Loucy (cell line): ENCODE measurements at regions not wholly inside any gene's neighbourhood (a gene's known extent, or its start where the extent isn't known, plus 50 kb on each side); places are given as distances from the start of the nearest gene placed in this dataset.

Source experiments
- H2AFZ ChIP-seq: fragments of 200-600 bp; sonication (generic); 2 replicates; pipeline ENCODE4 v1.6.0; 2016; ENCODE audit warnings: antibody characterized with exemption, mild to moderate bottlenecking, low read length, moderate library complexity
- H3F3A ChIP-seq: fragments of 200-600 bp; 2 replicates; pipeline ENCODE4 v1.6.0; 2016; ENCODE audit warnings: antibody characterized with exemption, low read depth, mild to moderate bottlenecking
- H3K27me3 ChIP-seq: fragments of 200-600 bp; sonication (generic); 2 replicates; pipeline ENCODE4 v1.6.1; 2014; ENCODE audit warnings: low read length, mild to moderate bottlenecking; ENCODE audit not compliant: insufficient read depth, poor library complexity, severe bottlenecking
- H3K36me3 ChIP-seq: fragments of 200-600 bp; sonication (generic); 2 replicates; pipeline ENCODE4 v1.6.1; 2016; ENCODE audit warnings: low read length; ENCODE audit not compliant: insufficient read depth
- H3K4me1 ChIP-seq: fragments of 200-600 bp; sonication (generic); 2 replicates; pipeline ENCODE4 v1.5.1; 2014; ENCODE audit warnings: low read length, mild to moderate bottlenecking; ENCODE audit not compliant: insufficient read depth, poor library complexity, severe bottlenecking
- H3K4me2 ChIP-seq: fragments of 200-600 bp; sonication (generic); 2 replicates; pipeline ENCODE4 v1.6.0; 2014; ENCODE audit warnings: antibody characterized with exemption, low read length, low read depth, mild to moderate bottlenecking; ENCODE audit not compliant: poor library complexity, severe bottlenecking
- H3K4me3 ChIP-seq: fragments of 200-600 bp; sonication (generic); 2 replicates; pipeline ENCODE4 v1.5.1; 2014; ENCODE audit warnings: low read length, mild to moderate bottlenecking, mixed read lengths; ENCODE audit not compliant: poor library complexity, severe bottlenecking
- H3K79me2 ChIP-seq: fragments of 200-600 bp; sonication (generic); 2 replicates; pipeline ENCODE4 v1.6.1; 2014; ENCODE audit warnings: low read length; ENCODE audit not compliant: insufficient read depth
- H3K9ac ChIP-seq: fragments of 200-600 bp; sonication (generic); 2 replicates; pipeline ENCODE4 v1.6.0; 2014; ENCODE audit warnings: mild to moderate bottlenecking, low read depth, low read length, moderate library complexity; ENCODE audit not compliant: poor library complexity, severe bottlenecking
- H3K9me2 ChIP-seq: fragments of 200-600 bp; sonication (generic); replicated peaks from 2 replicates; pipeline ENCODE4 v1.6.1; 2016; ENCODE audit warnings: low read depth, low read length, mixed read lengths
- H3K9me3 ChIP-seq: fragments of 200-600 bp; sonication (generic); 2 replicates; pipeline ENCODE4 v1.6.1; 2014; ENCODE audit warnings: mild to moderate bottlenecking, antibody characterized with exemption, low read length, low read depth; ENCODE audit not compliant: insufficient read depth
- H4K20me1 ChIP-seq: fragments of 200-600 bp; sonication (generic); 2 replicates; pipeline ENCODE4 v1.6.0; 2014; ENCODE audit warnings: antibody characterized with exemption, low read length, mild to moderate bottlenecking; ENCODE audit not compliant: insufficient read depth, poor library complexity, severe bottlenecking
- EZH2phosphoT487 ChIP-seq: fragments of 200-600 bp; IDR thresholded peaks from 2 replicates; pipeline ENCODE4 v1.6.1; 2018; ENCODE audit warnings: antibody characterized with exemption, mild to moderate bottlenecking, moderate library complexity, borderline replicate concordance
- TF ChIP-seq, protein P1 (sequence below): fragments of 200-600 bp; sonication (generic); conservative IDR thresholded peaks from 2 replicates; pipeline ENCODE4 v1.5.1; 2014; ENCODE audit warnings: mild to moderate bottlenecking, antibody characterized with exemption, low read length

DNA sequence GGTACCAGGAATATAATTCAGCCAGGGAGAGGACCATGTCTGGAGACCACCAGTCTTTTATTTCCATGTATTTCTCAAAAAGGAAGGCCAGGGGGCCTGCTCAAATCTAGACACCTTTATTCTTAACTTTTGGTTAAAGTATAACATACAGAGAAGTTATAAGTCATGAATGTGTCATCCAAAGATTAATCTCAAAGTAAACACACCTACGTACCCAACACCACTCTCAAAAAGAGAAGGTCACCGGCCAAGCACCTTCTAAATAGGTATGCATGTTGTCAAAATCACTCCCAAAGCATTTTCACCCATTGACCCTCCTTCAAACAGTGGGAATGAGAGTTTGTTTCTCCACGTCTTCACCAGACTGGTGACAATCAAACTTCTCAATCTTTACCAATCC, 60.0 kb upstream of the FZD10 start:
- Histone ChIP-seq H3K4me1 (no peaks in the 10 kb centered on the region), H3K36me3 (no peaks in the 10 kb centered on the region), H3K9me3 (no peaks in the 10 kb centered on the region), H2AFZ (no peak overlapping the region), H3K9me2 (no peaks in the 10 kb centered on the region), H3F3A (no peaks in the 10 kb centered on the region), H4K20me1 (no peaks in the 10 kb centered on the region), H3K4me3 (no peak overlapping the region), H3K4me2 (no peak overlapping the region), H3K9ac (no peak overlapping the region), H3K79me2 (no peaks in the 10 kb centered on the region), H3K27me3 (no peaks in the 10 kb centered on the region)
- TF ChIP-seq EZH2phosphoT487: no peak
- TF ChIP-seq, protein P1, sequence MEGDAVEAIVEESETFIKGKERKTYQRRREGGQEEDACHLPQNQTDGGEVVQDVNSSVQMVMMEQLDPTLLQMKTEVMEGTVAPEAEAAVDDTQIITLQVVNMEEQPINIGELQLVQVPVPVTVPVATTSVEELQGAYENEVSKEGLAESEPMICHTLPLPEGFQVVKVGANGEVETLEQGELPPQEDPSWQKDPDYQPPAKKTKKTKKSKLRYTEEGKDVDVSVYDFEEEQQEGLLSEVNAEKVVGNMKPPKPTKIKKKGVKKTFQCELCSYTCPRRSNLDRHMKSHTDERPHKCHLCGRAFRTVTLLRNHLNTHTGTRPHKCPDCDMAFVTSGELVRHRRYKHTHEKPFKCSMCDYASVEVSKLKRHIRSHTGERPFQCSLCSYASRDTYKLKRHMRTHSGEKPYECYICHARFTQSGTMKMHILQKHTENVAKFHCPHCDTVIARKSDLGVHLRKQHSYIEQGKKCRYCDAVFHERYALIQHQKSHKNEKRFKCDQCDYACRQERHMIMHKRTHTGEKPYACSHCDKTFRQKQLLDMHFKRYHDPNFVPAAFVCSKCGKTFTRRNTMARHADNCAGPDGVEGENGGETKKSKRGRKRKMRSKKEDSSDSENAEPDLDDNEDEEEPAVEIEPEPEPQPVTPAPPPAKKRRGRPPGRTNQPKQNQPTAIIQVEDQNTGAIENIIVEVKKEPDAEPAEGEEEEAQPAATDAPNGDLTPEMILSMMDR: no peak

DNA sequence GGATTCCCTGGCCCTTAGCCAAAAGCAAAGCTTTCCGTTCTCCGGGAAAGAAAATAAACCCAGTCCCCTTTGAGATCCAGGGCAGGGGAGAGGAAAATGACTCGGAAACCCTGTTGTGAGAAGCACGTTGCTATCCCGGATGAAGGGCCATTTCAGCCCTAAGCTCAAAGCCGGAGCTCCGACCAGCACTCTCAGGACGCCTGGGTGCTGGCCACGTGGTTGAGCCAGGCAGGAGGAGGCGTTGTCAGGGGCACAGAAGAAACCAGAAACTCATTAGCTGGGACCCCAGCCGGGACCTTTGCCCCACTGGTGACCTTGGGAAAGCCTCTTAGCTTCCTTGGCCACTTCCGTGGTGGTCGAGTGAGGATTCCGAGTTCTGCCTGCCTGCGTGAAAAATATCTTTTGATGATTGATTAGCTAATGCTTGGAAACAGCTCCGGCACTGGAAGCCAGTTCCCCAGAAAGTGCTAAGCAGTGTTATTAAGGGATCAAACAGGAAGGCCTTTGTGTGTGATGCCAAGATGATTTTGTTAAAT, 57.6 kb upstream of the FZD10 start:
- no peak overlapping the region for H2AFZ ChIP-seq
- H3F3A ChIP-seq: no peaks in the 10 kb centered on the region
- no peaks in the 10 kb centered on the region for H3K9me2 ChIP-seq
- no peaks in the 10 kb centered on the region for H3K79me2 ChIP-seq
- TF ChIP-seq, protein P1: no peak
- TF ChIP-seq EZH2phosphoT487: no peak
- no peak overlapping the region for H3K4me3 ChIP-seq
- H3K4me1 ChIP-seq: no peaks in the 10 kb centered on the region
- no peaks in the 10 kb centered on the region for H4K20me1 ChIP-seq
- H3K9ac ChIP-seq: no peak overlapping the region
- no peak overlapping the region for H3K4me2 ChIP-seq
- H3K9me3 ChIP-seq: no peaks in the 10 kb centered on the region
- H3K27me3 ChIP-seq: no peaks in the 10 kb centered on the region
- H3K36me3 ChIP-seq: no peaks in the 10 kb centered on the region

DNA sequence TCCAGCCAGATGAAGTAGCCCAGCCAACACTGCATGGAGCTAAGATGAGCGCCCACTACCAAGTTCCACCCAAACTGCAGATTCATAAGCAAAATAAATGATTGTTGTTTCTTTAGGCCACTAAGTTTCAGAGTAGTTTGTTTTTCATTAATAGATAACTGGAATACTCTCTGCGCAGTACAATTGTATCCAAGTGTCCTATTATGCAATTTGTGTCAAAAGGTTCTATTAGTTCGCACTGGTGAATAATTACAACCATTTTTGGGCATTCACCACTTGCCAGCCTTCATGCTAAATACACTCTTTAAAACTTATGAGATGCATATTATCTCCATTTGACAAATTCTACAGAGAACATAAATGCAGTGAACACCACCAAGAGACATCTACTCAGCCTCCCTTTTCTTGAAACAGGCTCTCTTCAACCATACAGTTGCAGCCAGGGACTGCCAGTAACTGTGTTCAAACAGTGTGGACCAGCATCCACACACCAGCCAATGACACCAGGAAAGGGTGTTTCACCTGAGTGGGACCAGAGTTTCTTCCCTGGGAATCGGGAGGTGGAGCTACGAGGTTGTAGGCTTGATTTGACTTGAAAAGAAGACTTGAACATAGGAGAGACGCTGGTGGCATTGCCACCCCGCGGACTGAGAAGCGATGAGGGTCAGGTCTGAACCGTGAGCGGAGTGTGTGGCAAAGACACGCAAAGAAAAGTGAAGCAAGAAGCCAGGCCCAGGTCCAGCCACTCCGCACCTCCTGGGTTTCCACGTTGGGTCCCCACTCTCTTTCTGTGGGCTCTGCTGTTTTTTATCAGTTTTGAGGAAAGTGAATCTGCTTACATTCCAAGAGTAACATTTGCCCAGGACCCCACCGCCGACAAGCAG, 53.0 kb upstream of the FZD10 start:
- Histone ChIP-seq H2AFZ (no peak overlapping the region), H3K9me2 (no peaks in the 10 kb centered on the region), H3K27me3 (no peaks in the 10 kb centered on the region), H3F3A (no peaks in the 10 kb centered on the region), H3K4me3 (no peak overlapping the region), H3K79me2 (no peaks in the 10 kb centered on the region), H3K36me3 (no peaks in the 10 kb centered on the region), H3K4me2 (no peak overlapping the region), H4K20me1 (no peaks in the 10 kb centered on the region), H3K9ac (no peak overlapping the region), H3K4me1 (no peaks in the 10 kb centered on the region), H3K9me3 (no peaks in the 10 kb centered on the region)
- TF ChIP-seq, protein P1: no peak
- TF ChIP-seq EZH2phosphoT487: no peak
